ENCODE measurements at regions not wholly inside any gene's neighbourhood (a gene's known extent, or its start where the extent isn't known, plus 50 kb on each side); places are given as distances from the start of the nearest gene placed in this dataset.

DNA sequence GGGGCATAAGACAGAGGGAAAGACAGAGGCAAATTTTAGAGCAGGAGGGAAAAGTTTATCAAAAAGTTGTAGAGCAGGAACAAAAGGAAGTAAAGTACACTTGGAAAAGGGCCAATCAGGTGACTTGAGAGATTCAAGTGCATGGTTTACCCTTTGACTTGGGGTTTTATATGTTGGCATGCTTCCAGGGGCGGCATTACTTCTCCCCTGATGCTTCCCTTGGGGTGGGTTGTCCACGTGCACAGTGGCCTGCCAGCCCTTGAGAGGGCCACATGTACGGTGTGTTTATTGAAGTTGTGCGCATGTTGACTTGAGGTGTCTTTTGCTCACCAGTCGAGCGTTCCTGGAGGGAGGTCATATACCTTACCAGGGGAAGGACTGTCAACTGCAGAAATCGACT, 259.5 kb upstream of the JARID2 start:
- H3K4me1 ChIP-seq (ENCODE audit: control insufficient read depth, insufficient read depth, low read depth, low read length): no peaks in the 10 kb centered on the region
- no peak overlapping the region for H2BK5ac ChIP-seq (ENCODE audit: low read depth, low read length, poor library complexity, severe bottlenecking)
- no peaks in the 10 kb centered on the region for H3K27me3 ChIP-seq (ENCODE audit: control insufficient read depth in 1 of 2, insufficient read depth in 1 of 2, low read length in 2 of 2)
- no peak overlapping the region for H4K8ac ChIP-seq (ENCODE audit: low read length)
- no peak overlapping the region for H2AFZ ChIP-seq (ENCODE audit: low read depth, low read length)
- no peaks in the 10 kb centered on the region for H3K79me1 ChIP-seq (replicated peaks; ENCODE audit: low read length, poor library complexity, severe bottlenecking)
- no peak overlapping the region for H4K91ac ChIP-seq (ENCODE audit: low read length)
- no peak overlapping the region for H2BK12ac ChIP-seq (ENCODE audit: low read length in 2 of 2)
- H3K36me3 ChIP-seq (ENCODE audit: control insufficient read depth in 1 of 2, insufficient read depth in 2 of 2, low read depth in 1 of 2, low read length in 2 of 2): no peaks in the 10 kb centered on the region
- no peak overlapping the region for H3K23ac ChIP-seq (ENCODE audit: low read length in 2 of 2)
- H3K4ac ChIP-seq (ENCODE audit: low read depth in 1 of 2, low read length in 2 of 2): no peak overlapping the region
- no peak overlapping the region for H3K4me2 ChIP-seq (ENCODE audit: low read length, poor library complexity, severe bottlenecking)
- no peak overlapping the region for H3K4me3 ChIP-seq (ENCODE audit: insufficient read depth in 1 of 2, low read depth in 1 of 2, low read length in 2 of 2)
- no peak overlapping the region for H2BK120ac ChIP-seq (ENCODE audit: low read depth, low read length)
- H3K14ac ChIP-seq (ENCODE audit: low read length in 2 of 2): no peak overlapping the region
- H2BK15ac ChIP-seq (ENCODE audit: low read depth, poor library complexity, severe bottlenecking): no peak overlapping the region
- no peak overlapping the region for H2AK5ac ChIP-seq (ENCODE audit: low read length, severe bottlenecking)
- no peak overlapping the region for H3K9ac ChIP-seq (ENCODE audit: low read length)
- H3K9me3 ChIP-seq (ENCODE audit: control insufficient read depth, low read length): no peaks in the 10 kb centered on the region
- DNase-seq: no peak
- 93% methylated on average over 7 of the region's 7 CpGs for WGBS
- no peak overlapping the region for H3K27ac ChIP-seq (ENCODE audit: low read length, poor library complexity, severe bottlenecking)
- H3K18ac ChIP-seq (ENCODE audit: low read depth in 1 of 2, low read length in 2 of 2): no peak overlapping the region

DNA sequence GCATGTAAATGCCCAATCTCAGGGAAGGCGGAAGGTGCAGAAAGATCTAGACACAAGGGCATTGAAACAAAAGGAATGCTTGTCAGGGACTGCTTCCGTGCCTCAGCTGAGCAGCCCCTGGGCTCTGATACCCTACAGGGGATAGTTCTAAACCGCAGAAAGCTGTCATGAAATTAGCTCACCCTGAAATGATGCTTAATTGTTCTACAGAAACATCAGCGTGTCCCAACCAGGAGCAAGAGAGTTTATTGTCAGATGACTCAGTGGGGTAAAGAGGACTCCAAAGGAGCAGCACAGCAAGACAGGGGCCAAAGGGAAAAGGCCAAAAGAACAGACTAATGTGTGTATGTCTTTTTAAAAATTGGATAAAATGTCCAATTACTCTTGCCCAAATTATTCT, 258.4 kb upstream of the JARID2 start:
- no peak overlapping the region for H2AK5ac ChIP-seq (ENCODE audit: low read length, severe bottlenecking)

DNA sequence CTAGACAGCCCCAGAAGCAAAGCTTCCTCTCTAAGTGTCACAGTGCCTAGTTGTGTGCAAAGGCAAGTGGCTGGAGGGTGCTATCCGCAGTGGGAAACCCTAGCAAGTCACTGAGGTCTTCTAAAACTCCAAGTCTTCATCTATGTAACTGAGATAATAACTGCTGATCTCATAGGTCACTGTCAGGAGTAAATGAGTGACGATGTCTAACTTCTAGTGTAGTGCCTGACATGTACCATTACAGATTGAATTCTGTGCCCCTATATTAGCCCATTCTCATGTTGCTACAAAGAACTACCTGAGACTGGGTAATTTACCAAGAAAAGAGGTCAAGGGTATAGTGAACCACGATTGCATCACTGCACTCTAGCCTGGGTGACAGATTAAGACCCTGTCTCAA, 253.5 kb upstream of the JARID2 start:
- H3K4me3 ChIP-seq (ENCODE audit: insufficient read depth in 1 of 2, low read depth in 1 of 2, low read length in 2 of 2): no peak overlapping the region
- H3K9ac ChIP-seq (ENCODE audit: low read length): no peak overlapping the region
- no peak overlapping the region for H3K18ac ChIP-seq (ENCODE audit: low read depth in 1 of 2, low read length in 2 of 2)
- H3K27ac ChIP-seq (ENCODE audit: low read length, poor library complexity, severe bottlenecking): no peak overlapping the region
- H2AK5ac ChIP-seq (ENCODE audit: low read length, severe bottlenecking): no peak overlapping the region
- H4K8ac ChIP-seq (ENCODE audit: low read length): no peak overlapping the region
- no peak overlapping the region for H4K91ac ChIP-seq (ENCODE audit: low read length)
- no peak for DNase-seq
- H3K79me1 ChIP-seq (replicated peaks; ENCODE audit: low read length, poor library complexity, severe bottlenecking): no peaks in the 10 kb centered on the region
- H3K4me2 ChIP-seq (ENCODE audit: low read length, poor library complexity, severe bottlenecking): no peak overlapping the region
- no peaks in the 10 kb centered on the region for H3K4me1 ChIP-seq (ENCODE audit: control insufficient read depth, insufficient read depth, low read depth, low read length)
- H2BK120ac ChIP-seq (ENCODE audit: low read depth, low read length): no peak overlapping the region
- peaks cover 7 to 9% of the 10 kb centered on the region in 2 experiments for H3K27me3 ChIP-seq (ENCODE audit: control insufficient read depth in 1 of 2, insufficient read depth in 1 of 2, low read length in 2 of 2)
- no peaks in the 10 kb centered on the region for H3K36me3 ChIP-seq (ENCODE audit: control insufficient read depth in 1 of 2, insufficient read depth in 2 of 2, low read depth in 1 of 2, low read length in 2 of 2)
- no peak overlapping the region for H2BK12ac ChIP-seq (ENCODE audit: low read length in 2 of 2)
- no peak overlapping the region for H2BK5ac ChIP-seq (ENCODE audit: low read depth, low read length, poor library complexity, severe bottlenecking)
- H3K14ac ChIP-seq (ENCODE audit: low read length in 2 of 2): no peak overlapping the region
- H2BK15ac ChIP-seq (ENCODE audit: low read depth, poor library complexity, severe bottlenecking): no peak overlapping the region
- H3K23ac ChIP-seq (ENCODE audit: low read length in 2 of 2): no peak overlapping the region
- 100% methylated on average over 1 of the region's 3 CpGs for WGBS
- H3K4ac ChIP-seq (ENCODE audit: low read depth in 1 of 2, low read length in 2 of 2): no peak overlapping the region
- no peaks in the 10 kb centered on the region for H3K9me3 ChIP-seq (ENCODE audit: control insufficient read depth, low read length)
- H2AFZ ChIP-seq (ENCODE audit: low read depth, low read length): no peak overlapping the region

More for the DNA sequence above, 258.4 kb upstream of the JARID2 start:
- Histone ChIP-seq H3K27me3 (ENCODE audit: control insufficient read depth in 1 of 2, insufficient read depth in 1 of 2, low read length in 2 of 2) (no peaks in the 10 kb centered on the region), H3K18ac (ENCODE audit: low read depth in 1 of 2, low read length in 2 of 2) (no peak overlapping the region), H3K79me1 (replicated peaks; ENCODE audit: low read length, poor library complexity, severe bottlenecking) (no peaks in the 10 kb centered on the region), H3K14ac (ENCODE audit: low read length in 2 of 2) (no peak overlapping the region), H2BK12ac (ENCODE audit: low read length in 2 of 2) (no peak overlapping the region), H3K4me1 (ENCODE audit: control insufficient read depth, insufficient read depth, low read depth, low read length) (no peaks in the 10 kb centered on the region), H3K23ac (ENCODE audit: low read length in 2 of 2) (no peak overlapping the region), H3K4ac (ENCODE audit: low read depth in 1 of 2, low read length in 2 of 2) (no peak overlapping the region), H2AFZ (ENCODE audit: low read depth, low read length) (no peak overlapping the region), H3K9me3 (ENCODE audit: control insufficient read depth, low read length) (no peaks in the 10 kb centered on the region), H2BK15ac (ENCODE audit: low read depth, poor library complexity, severe bottlenecking) (no peak overlapping the region), H2BK120ac (ENCODE audit: low read depth, low read length) (no peak overlapping the region), H2BK5ac (ENCODE audit: low read depth, low read length, poor library complexity, severe bottlenecking) (no peak overlapping the region), H3K4me2 (ENCODE audit: low read length, poor library complexity, severe bottlenecking) (no peak overlapping the region), H4K8ac (ENCODE audit: low read length) (no peak overlapping the region), H3K36me3 (ENCODE audit: control insufficient read depth in 1 of 2, insufficient read depth in 2 of 2, low read depth in 1 of 2, low read length in 2 of 2) (no peaks in the 10 kb centered on the region), H3K9ac (ENCODE audit: low read length) (no peak overlapping the region), H3K4me3 (ENCODE audit: insufficient read depth in 1 of 2, low read depth in 1 of 2, low read length in 2 of 2) (no peak overlapping the region), H3K27ac (ENCODE audit: low read length, poor library complexity, severe bottlenecking) (no peak overlapping the region), H4K91ac (ENCODE audit: low read length) (no peak overlapping the region)
- DNase-seq: no peak
- 92% methylated on average over 4 of the region's 4 CpGs for WGBS

DNA sequence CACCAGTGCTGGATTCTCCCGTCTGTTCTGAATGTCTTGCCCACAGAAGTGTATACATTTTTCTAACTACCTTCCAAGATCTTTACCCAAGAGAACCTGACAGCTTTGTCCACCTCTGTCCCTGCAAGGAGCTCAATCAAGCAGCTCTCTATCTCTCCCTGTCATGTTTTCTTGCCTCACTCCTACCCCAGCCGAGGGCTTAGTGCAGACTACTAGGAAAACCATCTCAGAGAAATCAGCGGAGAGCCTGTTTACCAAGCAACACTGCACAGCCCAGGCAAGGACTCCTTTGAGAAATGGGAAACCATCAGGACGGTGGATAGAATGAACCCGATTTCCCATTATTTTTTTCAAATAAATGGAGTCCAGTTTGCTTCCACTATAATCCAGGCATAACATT, 250.7 kb upstream of the JARID2 start:
- no peaks in the 10 kb centered on the region for H3K79me1 ChIP-seq (replicated peaks; ENCODE audit: low read length, poor library complexity, severe bottlenecking)
- no peak for DNase-seq
- no peak overlapping the region for H3K4me3 ChIP-seq (ENCODE audit: insufficient read depth in 1 of 2, low read depth in 1 of 2, low read length in 2 of 2)
- no peak overlapping the region for H3K4me2 ChIP-seq (ENCODE audit: low read length, poor library complexity, severe bottlenecking)
- H4K8ac ChIP-seq (ENCODE audit: low read length): no peak overlapping the region
- no peak overlapping the region for H3K14ac ChIP-seq (ENCODE audit: low read length in 2 of 2)
- no peak overlapping the region for H2AFZ ChIP-seq (ENCODE audit: low read depth, low read length)
- H4K91ac ChIP-seq (ENCODE audit: low read length): no peak overlapping the region
- H3K9me3 ChIP-seq (ENCODE audit: control insufficient read depth, low read length): no peaks in the 10 kb centered on the region
- no peak overlapping the region for H2AK5ac ChIP-seq (ENCODE audit: low read length, severe bottlenecking)
- no peak overlapping the region for H3K27ac ChIP-seq (ENCODE audit: low read length, poor library complexity, severe bottlenecking)
- 73% methylated on average over 5 of the region's 5 CpGs for WGBS
- no peaks in the 10 kb centered on the region for H3K36me3 ChIP-seq (ENCODE audit: control insufficient read depth in 1 of 2, insufficient read depth in 2 of 2, low read depth in 1 of 2, low read length in 2 of 2)
- no peak overlapping the region for H3K9ac ChIP-seq (ENCODE audit: low read length)
- H3K23ac ChIP-seq (ENCODE audit: low read length in 2 of 2): no peak overlapping the region
- no peak overlapping the region for H2BK15ac ChIP-seq (ENCODE audit: low read depth, poor library complexity, severe bottlenecking)
- H2BK120ac ChIP-seq (ENCODE audit: low read depth, low read length): no peak overlapping the region
- no peaks in the 10 kb centered on the region for H3K4me1 ChIP-seq (ENCODE audit: control insufficient read depth, insufficient read depth, low read depth, low read length)
- H3K4ac ChIP-seq (ENCODE audit: low read depth in 1 of 2, low read length in 2 of 2): no peak overlapping the region
- H3K27me3 ChIP-seq (ENCODE audit: control insufficient read depth in 1 of 2, insufficient read depth in 1 of 2, low read length in 2 of 2): peaks cover 7 to 9% of the 10 kb centered on the region in 2 experiments
- no peak overlapping the region for H2BK12ac ChIP-seq (ENCODE audit: low read length in 2 of 2)
- no peak overlapping the region for H2BK5ac ChIP-seq (ENCODE audit: low read depth, low read length, poor library complexity, severe bottlenecking)
- no peak overlapping the region for H3K18ac ChIP-seq (ENCODE audit: low read depth in 1 of 2, low read length in 2 of 2)

All from mesenchymal stem cell (in vitro differentiated cells and primary cell).